ENCODE measurements at regions not wholly inside any gene's neighbourhood (a gene's known extent, or its start where the extent isn't known, plus 50 kb on each side); places are given as distances from the start of the nearest gene placed in this dataset.

- TF ChIP-seq CTCF (IDR thresholded peaks at IDR 0.05; ENCODE audit: extremely low read depth, low read depth, low read length): no peak
These were observed 320.7 kb upstream of the PCDH7 start for GRCh38 chr4:30399476-30399875.

GRCh38 chr4:30402276-30402675 is 317.9 kb upstream of the PCDH7 start:
- no peak for TF ChIP-seq CTCF (IDR thresholded peaks at IDR 0.05; ENCODE audit: extremely low read depth, low read depth, low read length)
- H3K27me3 ChIP-seq (ENCODE audit: insufficient read depth, low read length): no peaks in the 10 kb centered on the region
- no peak overlapping the region for H3K4me3 ChIP-seq (ENCODE audit: insufficient read depth, low read length)
- no peak overlapping the region for H3K4me2 ChIP-seq (ENCODE audit: insufficient read depth, low read length)
- H3K36me3 ChIP-seq (ENCODE audit: insufficient read depth, low read length): no peaks in the 10 kb centered on the region
- H3K4me1 ChIP-seq (ENCODE audit: insufficient read depth, low read length): no peaks in the 10 kb centered on the region
- H4K20me1 ChIP-seq (ENCODE audit: insufficient read depth, low read length): no peaks in the 10 kb centered on the region
- H3K27ac ChIP-seq (ENCODE audit: low read depth, low read length): no peak overlapping the region
- no peak for DNase-seq (ENCODE audit: insufficient read length, low spot score, missing footprints)
- H3K79me2 ChIP-seq (ENCODE audit: insufficient read depth, low read length): no peaks in the 10 kb centered on the region
- H3K9me3 ChIP-seq (ENCODE audit: low read depth, low read length): peaks cover 8% of the 10 kb centered on the region
- H2AFZ ChIP-seq (ENCODE audit: low read length): no peak overlapping the region

More at GRCh38 chr4:30399476-30399875, 320.7 kb upstream of the PCDH7 start:
- Histone ChIP-seq H3K4me2 (ENCODE audit: insufficient read depth, low read length) (no peak overlapping the region), H3K27ac (ENCODE audit: low read depth, low read length) (no peak overlapping the region), H3K36me3 (ENCODE audit: insufficient read depth, low read length) (no peaks in the 10 kb centered on the region), H3K27me3 (ENCODE audit: insufficient read depth, low read length) (no peaks in the 10 kb centered on the region), H4K20me1 (ENCODE audit: insufficient read depth, low read length) (no peaks in the 10 kb centered on the region), H3K4me3 (ENCODE audit: insufficient read depth, low read length) (no peak overlapping the region), H2AFZ (ENCODE audit: low read length) (no peak overlapping the region), H3K9me3 (ENCODE audit: low read depth, low read length) (peaks cover 6% of the 10 kb centered on the region), H3K4me1 (ENCODE audit: insufficient read depth, low read length) (no peaks in the 10 kb centered on the region), H3K79me2 (ENCODE audit: insufficient read depth, low read length) (no peaks in the 10 kb centered on the region)
- DNase-seq (ENCODE audit: insufficient read length, low spot score, missing footprints): no peak

- peaks cover 3% of the 10 kb centered on the region for H3K9me3 ChIP-seq (ENCODE audit: low read depth, low read length)
- H3K4me3 ChIP-seq (ENCODE audit: insufficient read depth, low read length): no peak overlapping the region
- no peak overlapping the region for H3K27ac ChIP-seq (ENCODE audit: low read depth, low read length)
- H2AFZ ChIP-seq (ENCODE audit: low read length): no peak overlapping the region
- no peak overlapping the region for H3K4me2 ChIP-seq (ENCODE audit: insufficient read depth, low read length)
- no peaks in the 10 kb centered on the region for H3K27me3 ChIP-seq (ENCODE audit: insufficient read depth, low read length)
- no peaks in the 10 kb centered on the region for H3K79me2 ChIP-seq (ENCODE audit: insufficient read depth, low read length)
- no peaks in the 10 kb centered on the region for H3K4me1 ChIP-seq (ENCODE audit: insufficient read depth, low read length)
- H3K36me3 ChIP-seq (ENCODE audit: insufficient read depth, low read length): no peaks in the 10 kb centered on the region
- no peak for TF ChIP-seq CTCF (IDR thresholded peaks at IDR 0.05; ENCODE audit: extremely low read depth, low read depth, low read length)
- no peak for DNase-seq (ENCODE audit: insufficient read length, low spot score, missing footprints)
- no peaks in the 10 kb centered on the region for H4K20me1 ChIP-seq (ENCODE audit: insufficient read depth, low read length)
These were observed 306.3 kb upstream of the PCDH7 start for GRCh38 chr4:30413915-30414314.

- H4K20me1 ChIP-seq (ENCODE audit: insufficient read depth, low read length): no peaks in the 10 kb centered on the region
- no peaks in the 10 kb centered on the region for H3K27me3 ChIP-seq (ENCODE audit: insufficient read depth, low read length)
- H3K4me3 ChIP-seq (ENCODE audit: insufficient read depth, low read length): no peak overlapping the region
- H3K36me3 ChIP-seq (ENCODE audit: insufficient read depth, low read length): no peaks in the 10 kb centered on the region
- no peaks in the 10 kb centered on the region for H3K4me1 ChIP-seq (ENCODE audit: insufficient read depth, low read length)
- H2AFZ ChIP-seq (ENCODE audit: low read length): no peak overlapping the region
- H3K9me3 ChIP-seq (ENCODE audit: low read depth, low read length): peaks cover 3% of the 10 kb centered on the region
- no peak for TF ChIP-seq CTCF (IDR thresholded peaks at IDR 0.05; ENCODE audit: extremely low read depth, low read depth, low read length)
- no peak for DNase-seq (ENCODE audit: insufficient read length, low spot score, missing footprints)
- no peaks in the 10 kb centered on the region for H3K79me2 ChIP-seq (ENCODE audit: insufficient read depth, low read length)
- no peak overlapping the region for H3K4me2 ChIP-seq (ENCODE audit: insufficient read depth, low read length)
- no peak overlapping the region for H3K27ac ChIP-seq (ENCODE audit: low read depth, low read length)
These were observed 303.6 kb upstream of the PCDH7 start for GRCh38 chr4:30416547-30416946.
